LNCAP (cell line): ENCODE measurements at regions not wholly inside any gene's neighbourhood (a gene's known extent, or its start where the extent isn't known, plus 50 kb on each side); places are given as distances from the start of the nearest gene placed in this dataset.

Experiments
- CTCF ChIP-seq: fragments of 450-650 bp; IDR thresholded peaks from 2 replicates; pipeline ENCODE4 v1.5.1; 2017; ENCODE audit warnings: mild to moderate bottlenecking

GRCh38 chr7:35430547-35431153 is 176.8 kb upstream of the TBX20 start:
- TF ChIP-seq CTCF: peak; percentile 53

DNA sequence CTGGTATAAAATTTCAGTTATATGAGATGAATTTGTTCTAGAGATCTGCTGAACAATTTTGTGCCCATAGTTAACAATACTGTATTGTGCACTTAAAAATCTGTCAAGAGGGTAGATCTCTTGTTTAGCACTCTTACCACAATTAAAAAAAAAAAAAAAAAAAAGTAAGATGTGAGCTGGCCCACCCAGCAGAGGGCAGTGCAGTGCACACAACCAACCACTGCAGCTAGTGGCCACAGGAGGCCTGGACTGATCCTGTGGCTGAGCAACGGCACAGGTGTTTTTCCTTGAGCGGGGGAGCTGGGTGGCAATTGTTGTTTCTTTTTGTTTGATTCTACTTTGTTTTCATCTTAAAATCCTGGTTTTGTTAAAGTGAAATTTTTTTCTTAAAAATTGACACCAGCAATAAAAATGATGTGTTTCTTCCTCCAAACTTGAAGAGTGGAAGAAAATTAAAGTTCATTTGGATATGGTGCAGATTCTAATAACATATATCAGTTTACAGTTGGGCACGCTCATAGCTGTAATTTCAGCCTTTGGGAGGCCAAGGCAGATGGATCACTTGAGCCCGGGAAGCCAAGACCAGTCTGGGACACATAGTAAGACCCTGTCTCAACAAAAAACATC is 171.1 kb upstream of the TBX20 start:
- peak; percentile 86 for TF ChIP-seq CTCF

DNA sequence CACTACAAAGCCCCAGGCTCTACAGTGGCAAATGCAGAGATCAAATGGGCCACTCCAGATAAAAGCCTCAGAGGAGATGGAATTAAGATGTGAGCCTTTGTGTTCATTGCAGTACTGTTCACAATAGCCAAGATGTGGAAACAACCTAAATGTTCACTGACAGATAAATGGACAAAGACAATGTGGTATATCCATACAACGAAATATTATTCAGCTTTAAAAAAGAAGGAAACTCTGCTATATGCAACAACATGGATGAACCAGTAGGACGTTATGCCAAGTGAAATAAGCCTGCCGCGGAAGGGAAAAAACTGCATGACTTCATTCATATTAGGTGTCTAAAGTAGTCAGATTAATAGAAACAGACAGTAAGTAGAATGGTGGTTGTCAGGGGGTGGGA is 170.5 kb upstream of the TBX20 start:
- no peak for TF ChIP-seq CTCF

GRCh38 chr7:35422715-35423114 is 168.8 kb upstream of the TBX20 start:
- no peak for TF ChIP-seq CTCF

GRCh38 chr7:35420656-35421055 is 166.8 kb upstream of the TBX20 start:
- no peak for TF ChIP-seq CTCF

DNA sequence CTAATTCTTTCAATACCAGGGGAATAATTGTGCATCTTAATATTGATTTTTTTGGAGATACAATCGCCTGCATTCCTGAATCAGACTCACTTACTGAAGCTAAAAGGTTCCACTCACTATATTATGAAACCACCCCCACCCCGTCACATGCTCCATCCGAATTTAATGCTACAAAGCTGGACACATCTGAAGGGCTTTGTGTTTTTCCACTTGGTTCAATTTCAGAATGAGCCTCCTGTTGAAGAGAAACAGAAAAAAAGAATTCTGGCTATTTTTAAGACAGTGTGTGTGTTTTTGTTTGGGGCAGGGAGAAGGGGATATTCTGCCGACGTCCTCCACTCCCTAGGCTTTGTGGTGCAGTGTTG is 165.5 kb upstream of the TBX20 start:
- no peak for TF ChIP-seq CTCF

- no peak for TF ChIP-seq CTCF
Measured at GRCh38 chr7:35418716-35419390, 165.0 kb upstream of the TBX20 start.
